ENCODE measurements at regions not wholly inside any gene's neighbourhood (a gene's known extent, or its start where the extent isn't known, plus 50 kb on each side); places are given as distances from the start of the nearest gene placed in this dataset.
"Not testable (repeated sequence)": the region's sequence is repeated elsewhere in the genome, so short reads cannot be mapped to it uniquely, and the experiment has no call there.

GRCh38 chr7:20545016-20545415, 70.5 kb upstream of the ABCB5 start:
- TF ChIP-seq CTCF (IDR thresholded peaks at IDR 0.05; ENCODE audit: low read depth, low read length, poor library complexity, severe bottlenecking) (no peak), EZH2phosphoT487 (IDR thresholded peaks at IDR 0.05; ENCODE audit: borderline replicate concordance, low read length) (no peak)
- Histone ChIP-seq H3K4me2 (ENCODE audit: low read length) (no peak overlapping the region), H3K9me2 (replicated peaks; ENCODE audit: control insufficient read depth, low read length) (no peaks in the 10 kb centered on the region), H3K27ac (ENCODE audit: low read depth, low read length) (no peak overlapping the region), H3F3A (ENCODE audit: control insufficient read depth, insufficient read depth) (no peaks in the 10 kb centered on the region), H3K4me1 (ENCODE audit: control insufficient read depth, low read length) (peaks cover 5% of the 10 kb centered on the region), H3K27me3 (ENCODE audit: control insufficient read depth, low read length) (no peaks in the 10 kb centered on the region), H3K36me3 (ENCODE audit: control insufficient read depth, low read length) (no peaks in the 10 kb centered on the region), H4K20me1 (ENCODE audit: control insufficient read depth, insufficient read depth, low read depth, low read length) (no peaks in the 10 kb centered on the region), H3K9me3 (ENCODE audit: control insufficient read depth, insufficient read depth, low read length) (no peaks in the 10 kb centered on the region), H3K4me3 (ENCODE audit: low read length) (no peak overlapping the region), H3K79me2 (ENCODE audit: control insufficient read depth, low read length) (no peaks in the 10 kb centered on the region)

GRCh38 chr7:20546958-20547357, 68.5 kb upstream of the ABCB5 start:
- not testable (repeated sequence) for H3K4me3 ChIP-seq (ENCODE audit: low read length); H3K4me2 ChIP-seq (ENCODE audit: low read length); H3K36me3 ChIP-seq (ENCODE audit: control insufficient read depth, low read length); H3K9me3 ChIP-seq (ENCODE audit: control insufficient read depth, insufficient read depth, low read length); H3K4me1 ChIP-seq (ENCODE audit: control insufficient read depth, low read length); H3K9me2 ChIP-seq (replicated peaks; ENCODE audit: control insufficient read depth, low read length); H3F3A ChIP-seq (ENCODE audit: control insufficient read depth, insufficient read depth); H3K27me3 ChIP-seq (ENCODE audit: control insufficient read depth, low read length); H4K20me1 ChIP-seq (ENCODE audit: control insufficient read depth, insufficient read depth, low read depth, low read length); H3K79me2 ChIP-seq (ENCODE audit: control insufficient read depth, low read length); H3K27ac ChIP-seq (ENCODE audit: low read depth, low read length)

GRCh38 chr7:20554072-20554471, 61.4 kb upstream of the ABCB5 start:
- Histone ChIP-seq H3K4me1 (ENCODE audit: control insufficient read depth, low read length) (no peaks in the 10 kb centered on the region), H3K27ac (ENCODE audit: low read depth, low read length) (no peak overlapping the region), H3K9me2 (replicated peaks; ENCODE audit: control insufficient read depth, low read length) (no peaks in the 10 kb centered on the region), H3F3A (ENCODE audit: control insufficient read depth, insufficient read depth) (no peaks in the 10 kb centered on the region), H3K36me3 (ENCODE audit: control insufficient read depth, low read length) (no peaks in the 10 kb centered on the region), H3K27me3 (ENCODE audit: control insufficient read depth, low read length) (no peaks in the 10 kb centered on the region), H3K4me2 (ENCODE audit: low read length) (no peak overlapping the region), H4K20me1 (ENCODE audit: control insufficient read depth, insufficient read depth, low read depth, low read length) (no peaks in the 10 kb centered on the region), H3K4me3 (ENCODE audit: low read length) (no peak overlapping the region), H3K79me2 (ENCODE audit: control insufficient read depth, low read length) (no peaks in the 10 kb centered on the region), H3K9me3 (ENCODE audit: control insufficient read depth, insufficient read depth, low read length) (peaks cover 5% of the 10 kb centered on the region; the same call in 1 of the 2 replicates)
- TF ChIP-seq EZH2phosphoT487 (IDR thresholded peaks at IDR 0.05; ENCODE audit: borderline replicate concordance, low read length) = no peak
- TF ChIP-seq CTCF (IDR thresholded peaks at IDR 0.05; ENCODE audit: low read depth, low read length, poor library complexity, severe bottlenecking) = no peak

GRCh38 chr7:20556091-20556490, 59.4 kb upstream of the ABCB5 start:
- TF ChIP-seq CTCF (IDR thresholded peaks at IDR 0.05; ENCODE audit: low read depth, low read length, poor library complexity, severe bottlenecking) = no peak
- TF ChIP-seq EZH2phosphoT487 (IDR thresholded peaks at IDR 0.05; ENCODE audit: borderline replicate concordance, low read length) = no peak

More at GRCh38 chr7:20556091-20556490, 59.4 kb upstream of the ABCB5 start:
- peaks cover 5% of the 10 kb centered on the region; the same call in 1 of the 2 replicates for H3K9me3 ChIP-seq (ENCODE audit: control insufficient read depth, insufficient read depth, low read length)
- no peak overlapping the region for H3K4me3 ChIP-seq (ENCODE audit: low read length)
- H3K79me2 ChIP-seq (ENCODE audit: control insufficient read depth, low read length) = no peaks in the 10 kb centered on the region
- H4K20me1 ChIP-seq (ENCODE audit: control insufficient read depth, insufficient read depth, low read depth, low read length) = no peaks in the 10 kb centered on the region
- H3K4me1 ChIP-seq (ENCODE audit: control insufficient read depth, low read length) = no peaks in the 10 kb centered on the region
- no peak overlapping the region for H3K27ac ChIP-seq (ENCODE audit: low read depth, low read length)
- no peaks in the 10 kb centered on the region for H3F3A ChIP-seq (ENCODE audit: control insufficient read depth, insufficient read depth)
- no peak overlapping the region for H3K4me2 ChIP-seq (ENCODE audit: low read length)
- no peaks in the 10 kb centered on the region for H3K36me3 ChIP-seq (ENCODE audit: control insufficient read depth, low read length)
- H3K9me2 ChIP-seq (replicated peaks; ENCODE audit: control insufficient read depth, low read length) = no peaks in the 10 kb centered on the region
- no peaks in the 10 kb centered on the region for H3K27me3 ChIP-seq (ENCODE audit: control insufficient read depth, low read length)

Measured in DOHH2 (cell line).